Vagina (tissue), 2 donors: ENCODE measurements at regions not wholly inside any gene's neighbourhood (a gene's known extent, or its start where the extent isn't known, plus 50 kb on each side); places are given as distances from the start of the nearest gene placed in this dataset.

Source experiments
- DNase-seq, 2 donors: peaks; one replicate each; pipeline ENCODE4 v3.0.0-alpha.2; 2017; ENCODE audit errors: extremely low spot score in 2 of 2
- H3K27ac ChIP-seq: fragments of 200-600 bp; sonication (generic); one replicate; pipeline ENCODE4 v1.5.1; 2019
- H3K27me3 ChIP-seq: fragments of 200-600 bp; sonication (generic); one replicate; pipeline ENCODE4 v1.5.1; 2019
- H3K36me3 ChIP-seq, 2 donors: fragments of 200-600 bp; sonication (generic); one replicate each; pipeline ENCODE4 v1.5.1; 2017 to 2019
- H3K4me1 ChIP-seq: fragments of 200-600 bp; sonication (generic); one replicate; pipeline ENCODE4 v1.5.1; 2019
- H3K4me3 ChIP-seq, 2 donors: fragments of 200-600 bp; sonication (generic); 1 replicate in 1 of 2; 2 replicates in 1 of 2; pipeline ENCODE4 v1.5.1; 2016 to 2019
- H3K9me3 ChIP-seq: fragments of 200-600 bp; sonication (generic); one replicate; pipeline ENCODE4 v1.5.1; 2019
- POLR2A ChIP-seq, 2 donors: fragments of 450-650 bp; IDR thresholded peaks; one replicate each; pipeline ENCODE4 v1.6.1; 2017; ENCODE audit warnings: antibody characterized with exemption in 2 of 2, mild to moderate bottlenecking in 2 of 2, moderate library complexity in 2 of 2
- POLR2AphosphoS5 ChIP-seq, 2 donors: sonication (generic); formaldehyde crosslinking; IDR thresholded peaks; one replicate each; pipeline ENCODE4 v1.9.0; 2017; ENCODE audit warnings: antibody characterized with exemption in 2 of 2, mild to moderate bottlenecking in 2 of 2, low read depth in 1 of 2; ENCODE audit not compliant: insufficient read depth in 1 of 2
- intact Hi-C: fragments of 100-400 bp; cut with DNase I; formaldehyde crosslinking; loops from one replicate; pipeline ENCODE4 v1.15.1; 2023
- TF ChIP-seq, protein P1 (sequence below), 3 experiments: fragments of 450-650 bp in 2 of 3; fragments of 200-600 bp in 1 of 3; sonication (generic) in 1 of 3; IDR thresholded peaks; one replicate each; pipeline ENCODE4 v1.5.1; 2017 to 2019; ENCODE audit warnings: antibody characterized with exemption in 3 of 3, mild to moderate bottlenecking in 2 of 3, moderate library complexity in 2 of 3

DNA sequence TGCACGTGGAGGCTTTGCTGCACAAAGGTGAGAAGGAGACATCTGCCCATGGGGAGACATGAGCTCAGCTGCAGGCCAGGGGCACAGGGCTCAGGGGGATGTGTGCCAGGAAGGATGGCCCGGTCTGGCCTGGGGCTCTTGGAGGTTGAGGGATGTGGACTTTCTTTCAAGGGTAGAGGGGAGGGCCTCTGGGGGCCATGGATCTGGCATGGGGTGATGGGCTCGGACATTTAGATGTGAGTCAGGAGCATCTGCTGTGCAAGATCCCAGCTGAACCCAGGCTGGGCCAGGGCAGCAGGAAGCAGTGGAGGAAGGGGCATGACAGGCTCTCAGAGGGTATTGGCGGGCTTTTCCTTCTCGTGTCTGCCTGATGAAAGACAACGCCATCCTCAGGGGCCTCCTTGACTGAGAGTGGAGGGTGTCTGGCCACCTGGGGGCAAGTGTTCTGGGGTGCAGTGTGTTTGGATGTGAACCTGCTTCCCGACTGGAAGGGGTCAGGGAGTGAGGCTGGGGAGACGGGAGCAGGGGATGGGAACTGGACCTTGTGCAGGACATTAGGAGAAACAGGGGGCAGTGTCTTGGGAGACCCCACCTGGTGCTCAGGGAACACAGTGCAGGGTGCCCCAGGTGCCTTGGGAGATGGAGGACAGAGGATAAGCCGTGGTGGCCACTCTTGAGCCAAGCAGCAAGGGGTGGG is 156.1 kb downstream of the ERMARD start:
- intact Hi-C loops, result no loop called here
- no peak for DNase-seq
- TF ChIP-seq POLR2AphosphoS5 (IDR thresholded peaks at IDR 0.05; ENCODE audit: insufficient read depth in 1 of 2, low read depth in 1 of 2), result no peak
- TF ChIP-seq POLR2A (IDR thresholded peaks at IDR 0.05), result no peak
- TF ChIP-seq, protein P1, sequence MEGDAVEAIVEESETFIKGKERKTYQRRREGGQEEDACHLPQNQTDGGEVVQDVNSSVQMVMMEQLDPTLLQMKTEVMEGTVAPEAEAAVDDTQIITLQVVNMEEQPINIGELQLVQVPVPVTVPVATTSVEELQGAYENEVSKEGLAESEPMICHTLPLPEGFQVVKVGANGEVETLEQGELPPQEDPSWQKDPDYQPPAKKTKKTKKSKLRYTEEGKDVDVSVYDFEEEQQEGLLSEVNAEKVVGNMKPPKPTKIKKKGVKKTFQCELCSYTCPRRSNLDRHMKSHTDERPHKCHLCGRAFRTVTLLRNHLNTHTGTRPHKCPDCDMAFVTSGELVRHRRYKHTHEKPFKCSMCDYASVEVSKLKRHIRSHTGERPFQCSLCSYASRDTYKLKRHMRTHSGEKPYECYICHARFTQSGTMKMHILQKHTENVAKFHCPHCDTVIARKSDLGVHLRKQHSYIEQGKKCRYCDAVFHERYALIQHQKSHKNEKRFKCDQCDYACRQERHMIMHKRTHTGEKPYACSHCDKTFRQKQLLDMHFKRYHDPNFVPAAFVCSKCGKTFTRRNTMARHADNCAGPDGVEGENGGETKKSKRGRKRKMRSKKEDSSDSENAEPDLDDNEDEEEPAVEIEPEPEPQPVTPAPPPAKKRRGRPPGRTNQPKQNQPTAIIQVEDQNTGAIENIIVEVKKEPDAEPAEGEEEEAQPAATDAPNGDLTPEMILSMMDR (IDR thresholded peaks at IDR 0.05), result no peak
- Histone ChIP-seq H3K36me3 (no peaks in the 10 kb centered on the region), H3K27me3 (no peaks in the 10 kb centered on the region), H3K4me3 (no peak overlapping the region), H3K9me3 (no peaks in the 10 kb centered on the region), H3K4me1 (peaks cover 4% of the 10 kb centered on the region), H3K27ac (no peak overlapping the region)

DNA sequence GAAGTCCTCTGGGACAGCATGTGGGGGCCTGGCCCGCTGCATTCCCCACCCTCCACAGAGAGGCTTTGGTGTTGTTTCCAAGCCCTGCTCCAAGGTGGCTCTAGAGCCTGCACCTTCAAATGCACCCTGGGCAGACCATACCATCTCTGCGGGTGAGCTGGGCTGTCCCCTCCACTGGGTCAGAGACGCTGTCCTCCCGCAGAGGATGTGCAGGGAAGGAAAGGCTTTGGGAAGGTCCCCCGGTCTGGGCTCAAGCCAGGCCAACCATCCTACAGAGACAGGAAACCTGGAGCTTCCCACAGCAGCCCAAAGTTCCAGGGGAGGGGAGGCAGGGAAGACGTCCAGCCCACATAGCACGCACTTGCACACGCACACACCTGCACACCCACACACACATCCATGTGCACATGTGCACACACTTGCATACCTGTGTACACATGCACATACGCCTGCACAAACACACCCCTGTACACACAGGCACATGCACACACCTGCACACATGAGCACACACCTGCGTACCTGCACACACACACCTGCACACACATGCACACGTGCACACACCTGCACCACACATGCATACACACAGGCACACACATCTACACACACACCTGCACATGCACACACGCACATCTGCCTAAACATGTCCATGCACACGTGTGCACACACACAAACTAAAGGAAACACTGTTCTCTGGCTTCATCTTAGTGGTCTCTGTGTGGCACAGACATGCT is 155.4 kb downstream of the ERMARD start:
- DNase-seq, result no peak
- no peaks in the 10 kb centered on the region for H3K9me3 ChIP-seq
- peaks cover 4% of the 10 kb centered on the region for H3K4me1 ChIP-seq
- no peak overlapping the region for H3K27ac ChIP-seq
- no peak overlapping the region for H3K4me3 ChIP-seq
- no peaks in the 10 kb centered on the region for H3K36me3 ChIP-seq
- no peaks in the 10 kb centered on the region for H3K27me3 ChIP-seq
- intact Hi-C loops, result no loop called here
- TF ChIP-seq POLR2AphosphoS5 (IDR thresholded peaks at IDR 0.05; ENCODE audit: insufficient read depth in 1 of 2, low read depth in 1 of 2) (no peak), POLR2A (IDR thresholded peaks at IDR 0.05) (no peak)
- TF ChIP-seq, protein P1 (IDR thresholded peaks at IDR 0.05), result no peak

DNA sequence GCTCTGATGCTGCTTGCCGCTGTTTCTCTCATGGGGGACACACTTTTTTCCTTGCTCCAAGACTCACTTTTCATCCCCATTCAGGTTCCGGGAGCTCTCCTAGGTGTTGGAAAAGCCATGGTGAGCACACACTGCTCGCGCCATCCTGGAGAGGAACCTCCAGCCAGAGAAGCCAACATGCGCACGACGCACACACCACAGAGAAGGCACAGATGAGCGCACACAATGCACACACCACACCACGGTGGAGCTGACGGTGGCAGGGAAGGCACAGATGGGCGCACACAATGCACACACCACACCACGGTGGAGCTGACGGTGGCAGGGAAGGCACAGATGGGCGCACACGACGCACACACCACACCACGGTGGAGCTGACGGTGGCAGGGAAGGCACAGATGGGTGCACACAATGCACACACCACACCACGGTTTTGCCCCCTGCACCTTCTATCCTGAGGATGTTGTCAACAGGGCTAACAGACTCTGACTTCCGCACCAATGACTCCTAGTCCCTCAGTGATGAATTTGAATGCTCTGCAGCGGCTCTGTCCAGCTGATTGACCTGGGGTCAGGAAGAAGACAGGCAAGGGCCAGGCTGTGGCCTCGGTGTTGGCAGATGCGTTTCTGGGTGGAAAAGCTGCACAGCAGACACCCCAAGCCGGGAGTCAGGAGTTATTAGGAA is 154.7 kb downstream of the ERMARD start:
- no peaks in the 10 kb centered on the region for H3K36me3 ChIP-seq
- H3K9me3 ChIP-seq, result no peaks in the 10 kb centered on the region
- intact Hi-C loops, result no loop called here
- no peaks in the 10 kb centered on the region for H3K27me3 ChIP-seq
- TF ChIP-seq, protein P1 (IDR thresholded peaks at IDR 0.05), result no peak
- TF ChIP-seq POLR2A (IDR thresholded peaks at IDR 0.05), result no peak
- no peak for TF ChIP-seq POLR2AphosphoS5 (IDR thresholded peaks at IDR 0.05; ENCODE audit: insufficient read depth in 1 of 2, low read depth in 1 of 2)
- H3K4me1 ChIP-seq, result peaks cover 4% of the 10 kb centered on the region
- no peak overlapping the region for H3K4me3 ChIP-seq
- DNase-seq, result no peak
- no peak overlapping the region for H3K27ac ChIP-seq

DNA sequence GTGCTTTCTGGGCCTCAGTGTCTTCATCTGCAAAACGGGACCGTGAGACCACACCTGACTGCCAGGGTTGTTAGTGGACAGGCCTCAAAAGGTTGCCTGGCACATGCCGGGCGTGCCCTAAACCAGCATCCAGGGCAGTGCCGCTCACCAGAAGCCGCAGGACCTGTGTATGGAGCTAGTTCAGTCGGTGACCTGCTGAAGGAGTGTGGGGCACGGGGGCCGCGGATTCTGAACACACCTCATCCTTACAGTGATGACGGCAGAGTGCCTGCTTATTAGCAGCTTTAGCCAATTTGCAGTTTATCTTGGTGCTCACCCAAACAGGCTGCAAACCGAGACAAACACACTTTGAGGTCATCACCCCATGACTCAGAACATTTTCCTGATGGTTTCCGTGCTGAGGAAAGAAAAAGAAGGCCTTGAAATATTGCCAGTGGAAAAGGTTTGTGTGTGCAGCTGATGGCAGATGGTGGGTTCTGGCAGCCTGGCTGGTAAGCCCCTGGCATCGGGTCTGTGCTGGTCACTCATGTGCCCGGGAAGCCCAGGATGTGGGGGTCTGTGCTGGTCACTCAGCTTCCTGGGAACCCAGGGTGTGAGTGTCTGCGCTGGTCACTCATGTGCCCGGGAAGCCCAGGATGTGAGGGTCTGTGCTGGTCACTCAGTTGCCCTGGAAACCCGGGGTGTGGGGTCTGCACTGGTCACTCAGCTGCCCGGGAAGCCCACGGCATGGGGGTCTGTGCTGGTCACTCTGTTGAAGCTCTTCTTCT is 153.8 kb downstream of the ERMARD start:
- Histone ChIP-seq H3K27ac (no peak overlapping the region), H3K27me3 (no peaks in the 10 kb centered on the region), H3K9me3 (no peaks in the 10 kb centered on the region), H3K36me3 (no peaks in the 10 kb centered on the region), H3K4me1 (peaks cover 4% of the 10 kb centered on the region), H3K4me3 (no peak overlapping the region)
- intact Hi-C loops, result no loop called here
- TF ChIP-seq, protein P1 (IDR thresholded peaks at IDR 0.05), result no peak
- TF ChIP-seq POLR2AphosphoS5 (IDR thresholded peaks at IDR 0.05; ENCODE audit: insufficient read depth in 1 of 2, low read depth in 1 of 2), result peak in 1 of 2 donors; percentile 25
- DNase-seq, result no peak
